PFSK-1 (cell line): ENCODE measurements at regions not wholly inside any gene's neighbourhood (a gene's known extent, or its start where the extent isn't known, plus 50 kb on each side); places are given as distances from the start of the nearest gene placed in this dataset.

Experiments used
- FOXP2 ChIP-seq: optimal IDR thresholded peaks from 2 replicates; pipeline ENCODE3; 2011; ENCODE audit warnings: borderline replicate concordance, control low read depth, inconsistent platforms; ENCODE audit not compliant: insufficient read depth; ENCODE audit errors: extremely low read length, extremely low read depth
- POLR2AphosphoS5 ChIP-seq: IDR thresholded peaks from 2 replicates; pipeline ENCODE4 v1.6.1; 2012; ENCODE audit warnings: low read depth, mild to moderate bottlenecking, control low read depth, low read length, moderate library complexity
- SIN3A ChIP-seq: IDR thresholded peaks from 2 replicates; pipeline ENCODE4 v1.6.1; 2012; ENCODE audit warnings: mild to moderate bottlenecking, low read length, moderate library complexity, borderline replicate concordance; ENCODE audit not compliant: insufficient read depth
- TAF1 ChIP-seq: IDR thresholded peaks from 2 replicates; pipeline ENCODE4 v1.6.1; 2012; ENCODE audit warnings: low read length, control low read depth, borderline replicate concordance; ENCODE audit not compliant: insufficient read depth
- TF ChIP-seq, protein P1 (sequence below), 2 experiments: IDR thresholded peaks; 2 replicates each; pipeline versions ENCODE4 v1.6.1 to v1.8.0; 2011 to 2012; ENCODE audit warnings: low read depth in 2 of 2, low read length in 2 of 2, control low read depth in 1 of 2, inconsistent platforms in 1 of 2, mild to moderate bottlenecking in 1 of 2, moderate library complexity in 1 of 2; ENCODE audit not compliant: insufficient read depth in 1 of 2

DNA sequence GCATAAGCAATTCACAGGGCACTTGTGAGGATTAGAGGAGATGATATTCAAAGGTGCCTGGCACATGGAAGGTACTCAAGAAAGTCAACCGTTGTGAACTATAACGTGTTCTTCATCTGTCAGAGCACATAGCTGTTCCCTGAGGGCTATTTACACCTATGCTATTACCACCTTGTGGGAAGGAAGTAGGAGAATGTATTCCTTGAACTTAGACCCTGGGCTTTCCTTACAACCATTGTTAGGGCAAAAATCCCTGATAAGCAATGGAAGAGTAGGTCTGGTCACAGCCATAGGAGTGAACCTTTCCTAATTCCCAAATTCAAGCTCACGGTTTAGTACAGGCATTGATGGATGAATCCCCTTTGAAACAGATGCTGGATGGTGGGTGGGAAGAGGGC lies 188.6 kb downstream of the HAPSTR1 start:
- TF ChIP-seq POLR2AphosphoS5: no peak
- TF ChIP-seq, protein P1, sequence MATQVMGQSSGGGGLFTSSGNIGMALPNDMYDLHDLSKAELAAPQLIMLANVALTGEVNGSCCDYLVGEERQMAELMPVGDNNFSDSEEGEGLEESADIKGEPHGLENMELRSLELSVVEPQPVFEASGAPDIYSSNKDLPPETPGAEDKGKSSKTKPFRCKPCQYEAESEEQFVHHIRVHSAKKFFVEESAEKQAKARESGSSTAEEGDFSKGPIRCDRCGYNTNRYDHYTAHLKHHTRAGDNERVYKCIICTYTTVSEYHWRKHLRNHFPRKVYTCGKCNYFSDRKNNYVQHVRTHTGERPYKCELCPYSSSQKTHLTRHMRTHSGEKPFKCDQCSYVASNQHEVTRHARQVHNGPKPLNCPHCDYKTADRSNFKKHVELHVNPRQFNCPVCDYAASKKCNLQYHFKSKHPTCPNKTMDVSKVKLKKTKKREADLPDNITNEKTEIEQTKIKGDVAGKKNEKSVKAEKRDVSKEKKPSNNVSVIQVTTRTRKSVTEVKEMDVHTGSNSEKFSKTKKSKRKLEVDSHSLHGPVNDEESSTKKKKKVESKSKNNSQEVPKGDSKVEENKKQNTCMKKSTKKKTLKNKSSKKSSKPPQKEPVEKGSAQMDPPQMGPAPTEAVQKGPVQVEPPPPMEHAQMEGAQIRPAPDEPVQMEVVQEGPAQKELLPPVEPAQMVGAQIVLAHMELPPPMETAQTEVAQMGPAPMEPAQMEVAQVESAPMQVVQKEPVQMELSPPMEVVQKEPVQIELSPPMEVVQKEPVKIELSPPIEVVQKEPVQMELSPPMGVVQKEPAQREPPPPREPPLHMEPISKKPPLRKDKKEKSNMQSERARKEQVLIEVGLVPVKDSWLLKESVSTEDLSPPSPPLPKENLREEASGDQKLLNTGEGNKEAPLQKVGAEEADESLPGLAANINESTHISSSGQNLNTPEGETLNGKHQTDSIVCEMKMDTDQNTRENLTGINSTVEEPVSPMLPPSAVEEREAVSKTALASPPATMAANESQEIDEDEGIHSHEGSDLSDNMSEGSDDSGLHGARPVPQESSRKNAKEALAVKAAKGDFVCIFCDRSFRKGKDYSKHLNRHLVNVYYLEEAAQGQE (IDR thresholded peaks at IDR 0.05; ENCODE audit: insufficient read depth in 1 of 2, low read depth in 2 of 2, low read length in 2 of 2): no peak
- TF ChIP-seq SIN3A: no peak
- no peak for TF ChIP-seq FOXP2
- no peak for TF ChIP-seq TAF1

DNA sequence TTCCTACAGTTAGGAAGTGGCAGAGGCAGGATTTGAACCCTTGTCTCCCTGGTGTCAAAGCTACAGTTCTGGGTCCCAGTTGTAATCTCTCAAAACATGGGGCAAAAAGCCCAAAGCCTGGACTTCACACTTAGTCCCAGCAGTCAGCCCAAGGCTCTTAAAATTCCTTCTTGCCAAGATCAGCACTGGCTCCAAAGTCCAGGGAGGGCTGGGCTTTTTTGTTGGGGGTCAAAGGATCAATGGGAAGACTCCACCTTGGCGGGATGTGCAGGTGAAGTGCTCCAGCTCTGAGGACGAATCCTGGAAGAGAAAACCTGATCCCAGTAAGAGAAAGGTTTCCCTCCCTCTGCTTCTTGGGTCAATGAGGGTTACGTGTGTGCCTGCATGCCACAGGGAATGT lies 195.5 kb downstream of the HAPSTR1 start:
- TF ChIP-seq POLR2AphosphoS5: no peak
- no peak for TF ChIP-seq FOXP2
- no peak for TF ChIP-seq TAF1
- no peak for TF ChIP-seq SIN3A
- TF ChIP-seq, protein P1 (IDR thresholded peaks at IDR 0.05; ENCODE audit: insufficient read depth in 1 of 2, low read depth in 2 of 2, low read length in 2 of 2): no peak

DNA sequence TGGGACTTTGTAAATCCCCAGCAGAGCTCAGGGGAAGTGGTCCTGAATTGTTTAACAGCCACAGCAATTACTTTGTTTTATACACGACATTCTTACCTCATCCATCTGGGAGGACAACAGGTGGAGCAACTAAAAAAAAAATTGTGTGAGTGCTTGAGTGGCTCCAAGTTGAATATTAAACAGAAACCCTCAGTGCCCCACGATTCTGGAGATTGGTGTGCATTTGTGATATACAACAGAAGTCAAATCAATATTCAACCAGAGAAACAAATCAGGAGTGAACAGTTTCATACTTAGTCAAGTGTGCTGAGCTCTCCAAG lies 204.8 kb downstream of the HAPSTR1 start:
- no peak for TF ChIP-seq TAF1
- TF ChIP-seq, protein P1 (IDR thresholded peaks at IDR 0.05; ENCODE audit: insufficient read depth in 1 of 2, low read depth in 2 of 2, low read length in 2 of 2): no peak
- TF ChIP-seq SIN3A: no peak
- TF ChIP-seq FOXP2: no peak
- no peak for TF ChIP-seq POLR2AphosphoS5

DNA sequence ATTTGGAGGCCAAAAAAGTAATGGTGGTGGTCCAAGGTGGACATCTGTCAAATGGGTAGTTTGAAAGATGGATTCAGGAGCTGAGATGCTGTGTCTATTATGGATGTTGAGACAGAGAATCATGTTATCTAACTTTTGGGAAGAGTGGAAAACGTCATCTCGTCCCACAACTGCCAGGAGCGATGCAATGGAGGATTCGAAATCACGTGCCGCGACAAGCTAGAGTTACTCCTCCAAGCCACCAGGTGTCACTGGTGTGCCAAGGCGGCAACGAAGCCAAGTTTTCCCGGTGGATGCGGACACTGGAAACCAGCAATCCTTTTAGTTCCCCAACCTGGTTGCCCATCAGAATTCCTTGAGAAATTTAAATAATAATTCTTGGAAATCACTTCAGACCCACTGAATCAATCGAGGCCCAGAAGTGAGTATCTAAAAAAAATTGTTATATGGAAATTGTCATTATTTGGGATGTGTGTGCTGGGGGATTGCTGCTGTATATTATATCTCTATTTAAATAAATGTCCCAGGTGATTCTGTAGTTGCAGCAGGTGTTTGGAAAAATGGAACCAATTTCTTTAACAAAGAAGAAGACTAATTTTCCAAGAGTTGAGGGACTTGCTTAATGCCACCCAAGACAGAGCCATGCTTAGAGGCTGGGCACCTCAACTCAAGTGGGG lies 206.1 kb downstream of the HAPSTR1 start:
- no peak for TF ChIP-seq TAF1

DNA sequence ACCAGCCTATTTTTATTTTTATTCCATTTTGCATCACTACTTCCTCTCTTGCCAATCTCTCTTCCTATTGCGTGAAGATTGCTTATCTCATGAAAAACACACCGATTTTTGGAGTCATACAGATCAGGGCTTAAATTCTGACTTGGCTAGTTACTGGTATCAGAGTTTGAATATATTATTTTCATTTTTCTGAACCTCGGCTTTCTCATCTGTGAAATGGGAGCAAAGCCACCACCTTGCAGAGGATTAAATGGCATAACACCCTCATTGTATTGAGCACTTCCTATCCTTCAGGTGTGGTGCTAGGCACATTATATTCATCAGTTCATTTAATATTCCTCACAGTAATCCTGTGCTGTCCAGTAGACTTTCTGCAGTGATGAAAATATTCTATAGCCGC lies 208.8 kb downstream of the HAPSTR1 start:
- no peak for TF ChIP-seq SIN3A

DNA sequence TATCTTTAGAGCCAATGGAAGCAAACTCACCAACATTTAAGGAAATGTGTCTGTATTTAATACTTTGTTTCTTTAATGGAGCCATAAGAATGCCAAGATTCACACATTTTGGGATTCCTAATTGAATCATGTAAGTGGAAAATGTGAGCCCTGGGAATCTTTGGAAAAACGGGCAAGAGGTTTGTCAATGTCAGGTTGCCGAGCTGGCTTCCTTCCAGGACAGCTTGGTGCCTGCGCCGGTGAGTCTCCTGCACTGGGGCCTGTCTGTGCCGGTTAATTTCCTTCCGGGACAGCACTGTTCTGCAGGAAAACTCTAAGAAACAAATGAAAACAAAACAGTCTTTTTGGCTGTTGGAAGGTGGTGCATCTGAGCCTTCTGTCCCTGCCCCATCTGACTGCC lies 210.6 kb downstream of the HAPSTR1 start:
- TF ChIP-seq SIN3A: no peak
- no peak for TF ChIP-seq TAF1
- no peak for TF ChIP-seq POLR2AphosphoS5
- TF ChIP-seq FOXP2: no peak
- TF ChIP-seq, protein P1 (IDR thresholded peaks at IDR 0.05; ENCODE audit: insufficient read depth in 1 of 2, low read depth in 2 of 2, low read length in 2 of 2): no peak
